ENCODE measurements at regions not wholly inside any gene's neighbourhood (a gene's known extent, or its start where the extent isn't known, plus 50 kb on each side); places are given as distances from the start of the nearest gene placed in this dataset.

GRCh38 chr1:234699795-234700665 is 90.1 kb upstream of the IRF2BP2 start:
- no peak for DNase-seq (ENCODE audit: low read depth in 2 of 2)

GRCh38 chr1:234698686-234699085 is 88.7 kb upstream of the IRF2BP2 start:
- no peak for DNase-seq (ENCODE audit: low read depth in 2 of 2)

DNA sequence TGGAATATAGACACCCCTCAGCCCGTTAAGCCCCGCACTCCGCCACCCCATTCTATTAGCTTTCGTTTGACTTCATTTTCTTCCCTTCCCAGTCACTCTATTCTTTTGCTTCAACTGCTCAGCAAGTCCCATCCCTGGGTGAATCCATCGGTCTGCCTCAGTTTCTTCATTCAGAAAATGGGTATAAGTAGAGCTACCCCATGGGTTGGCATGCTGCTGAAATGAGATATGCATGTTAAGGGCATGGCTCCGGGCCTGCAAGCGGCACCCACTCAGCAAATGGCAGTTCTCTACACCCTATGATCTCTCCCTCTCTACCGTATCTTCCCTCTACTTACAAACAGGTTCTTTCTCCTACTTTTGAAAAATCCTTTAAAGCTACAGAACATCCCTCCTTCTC is 87.8 kb upstream of the IRF2BP2 start:
- DNase-seq (ENCODE audit: low read depth in 2 of 2) = no peak

DNA sequence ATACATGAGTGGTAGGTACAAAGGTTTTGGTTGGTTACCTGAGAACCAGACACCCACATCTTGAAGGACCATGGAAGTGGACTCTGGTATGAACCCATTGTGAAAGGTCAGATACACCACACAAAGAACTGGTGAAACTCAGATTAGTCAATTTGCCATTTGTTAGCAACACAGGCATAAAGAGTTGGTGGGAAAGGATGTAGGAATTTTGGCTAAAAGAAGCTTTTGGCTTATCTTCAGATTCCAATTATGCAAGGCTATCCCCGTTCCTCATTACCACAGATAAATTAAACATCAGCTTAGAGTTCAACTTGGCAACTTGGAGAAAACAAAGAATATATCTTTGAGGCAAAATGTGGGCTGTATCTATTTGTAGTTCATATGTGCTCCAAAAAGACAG is 87.0 kb upstream of the IRF2BP2 start:
- DNase-seq (ENCODE audit: low read depth in 2 of 2) = no peak

GRCh38 chr1:234696148-234696576 is 86.2 kb upstream of the IRF2BP2 start:
- DNase-seq (ENCODE audit: low read depth in 2 of 2) = no peak

GRCh38 chr1:234694661-234695060 is 84.7 kb upstream of the IRF2BP2 start:
- DNase-seq (ENCODE audit: low read depth in 2 of 2) = no peak

DNA sequence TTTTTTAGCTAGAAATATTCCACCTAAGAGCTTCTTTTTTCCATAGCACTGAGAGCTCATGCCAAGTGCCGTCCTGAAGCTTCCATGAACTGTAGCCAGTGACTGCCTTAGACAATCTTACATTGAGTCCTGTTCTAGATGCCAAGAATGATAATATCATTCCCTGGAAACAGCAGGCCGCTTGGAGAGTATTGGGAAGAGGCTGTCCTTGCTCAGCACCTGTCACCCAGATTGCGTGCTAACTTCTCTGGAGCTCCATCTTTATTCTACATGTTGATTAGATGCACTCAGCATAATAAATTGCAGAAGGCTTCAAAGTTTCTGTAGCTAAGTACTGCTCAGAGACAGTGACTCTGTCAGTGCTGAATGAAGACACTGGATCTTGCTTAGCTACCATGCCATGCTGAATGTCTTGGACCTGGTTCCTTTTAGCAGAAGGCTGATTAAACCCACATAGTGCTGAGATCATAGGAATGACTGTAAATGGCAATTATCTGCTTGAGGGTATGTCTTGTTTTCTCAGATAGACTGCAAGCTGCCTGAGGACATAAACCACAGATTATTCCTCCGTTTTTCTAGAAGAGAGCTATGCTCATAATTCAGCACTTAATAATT is 83.1 kb upstream of the IRF2BP2 start:
- DNase-seq (ENCODE audit: low read depth in 2 of 2) = no peak

DNA sequence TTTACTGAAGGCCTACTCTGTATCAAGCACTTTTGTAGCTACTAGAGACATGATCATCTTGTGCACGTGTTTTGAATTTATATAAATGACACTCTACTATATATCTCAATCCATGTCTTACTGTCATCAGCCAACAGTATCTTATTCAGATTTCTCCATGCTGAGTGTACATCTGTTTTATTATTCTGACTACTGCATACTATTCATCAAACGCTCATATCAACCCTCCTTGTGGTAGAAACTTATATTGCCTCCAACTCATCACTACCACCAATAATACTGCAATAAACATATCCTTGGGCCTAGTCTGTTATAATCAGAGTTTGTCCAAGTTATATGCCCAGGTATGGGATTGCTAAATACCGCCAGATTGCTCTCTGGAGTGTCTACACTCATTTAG is 81.6 kb upstream of the IRF2BP2 start:
- DNase-seq (ENCODE audit: low read depth in 2 of 2) = no peak

DNA sequence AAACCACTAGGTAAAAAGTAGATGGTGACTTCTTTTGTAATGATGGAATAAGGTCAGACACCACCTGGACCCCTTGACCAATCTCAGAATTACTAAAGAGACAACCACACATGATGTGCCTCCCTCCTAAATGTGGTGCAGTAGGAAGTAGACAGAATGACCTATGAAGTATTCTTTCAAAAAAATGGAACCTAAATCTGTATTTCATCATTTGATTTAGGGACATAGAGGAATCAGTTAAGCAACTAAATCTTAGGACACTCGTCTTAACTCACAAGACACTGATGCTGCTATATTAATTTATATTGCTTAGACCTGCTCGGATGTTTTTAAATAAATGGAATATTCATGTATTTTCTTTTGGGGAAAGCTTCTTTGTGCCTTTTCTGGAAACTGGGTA is 80.9 kb upstream of the IRF2BP2 start:
- DNase-seq (ENCODE audit: low read depth in 2 of 2) = no peak

DNA sequence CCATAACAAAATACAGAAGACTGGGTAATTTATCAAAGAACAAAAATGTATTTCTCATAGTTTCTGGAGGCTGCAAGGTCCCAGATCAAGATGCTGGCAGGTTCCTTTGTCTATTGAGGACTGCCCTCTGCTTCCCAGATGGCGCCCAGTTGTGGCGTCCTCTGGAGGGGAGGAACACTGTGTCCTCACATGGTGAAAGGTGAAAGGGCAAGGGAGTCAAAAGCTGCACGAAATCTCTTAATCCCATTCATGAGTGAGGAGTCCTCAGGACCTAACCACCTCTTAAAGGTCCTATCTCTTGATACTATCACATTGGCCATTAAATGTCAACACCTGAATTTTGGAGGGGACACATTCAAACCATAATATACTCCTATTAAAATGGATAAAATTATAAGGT is 79.3 kb upstream of the IRF2BP2 start:
- no peak for DNase-seq (ENCODE audit: low read depth in 2 of 2)

GRCh38 chr1:234687011-234687410 is 77.0 kb upstream of the IRF2BP2 start:
- DNase-seq (ENCODE audit: low read depth in 2 of 2) = no peak

GRCh38 chr1:234686035-234686434 is 76.1 kb upstream of the IRF2BP2 start:
- no peak for DNase-seq (ENCODE audit: low read depth in 2 of 2)

- DNase-seq (ENCODE audit: low read depth in 2 of 2) = no peak
Measured at GRCh38 chr1:234684856-234685255, 74.9 kb upstream of the IRF2BP2 start.

DNA sequence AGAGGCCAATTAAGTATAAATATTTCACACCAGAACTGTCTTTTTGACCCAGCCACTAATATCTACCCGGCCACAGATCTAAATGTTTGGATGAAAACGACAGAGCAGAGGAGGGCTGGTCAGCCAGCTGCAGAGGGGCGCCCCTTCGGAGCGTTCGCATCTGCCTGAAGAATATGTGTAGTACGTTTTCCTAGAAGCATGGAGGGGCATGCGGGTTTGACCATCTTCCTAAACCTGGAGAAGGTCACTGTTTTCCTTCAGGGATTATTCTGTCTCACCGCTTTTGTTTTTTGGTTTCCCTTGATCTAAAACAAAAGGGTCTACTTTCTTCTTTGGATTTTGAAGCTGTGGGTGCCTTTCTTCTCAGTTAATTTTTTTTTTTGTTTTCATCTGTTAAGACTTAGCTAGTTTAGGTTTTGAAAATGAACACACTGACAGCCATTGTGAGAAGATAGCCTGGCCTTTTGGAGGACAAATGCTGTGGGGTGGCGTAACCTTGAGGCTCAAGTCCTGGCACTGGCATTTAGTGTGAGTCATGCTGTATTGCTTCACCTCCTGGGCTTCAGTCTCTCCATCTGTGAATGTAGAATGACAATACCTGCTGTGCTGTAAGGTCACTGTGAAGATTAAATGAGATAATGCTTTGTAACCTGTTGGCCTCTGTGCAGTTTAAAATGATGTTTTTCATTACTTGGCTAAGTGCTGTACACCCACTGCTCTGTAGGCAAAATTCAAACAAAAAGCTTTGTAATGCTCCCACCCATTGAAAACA is 74.1 kb upstream of the IRF2BP2 start:
- no peak for DNase-seq (ENCODE audit: low read depth in 2 of 2)

GRCh38 chr1:234683127-234683860 is 73.3 kb upstream of the IRF2BP2 start:
- DNase-seq (ENCODE audit: low read depth in 2 of 2) = no peak

GRCh38 chr1:234681990-234682389 is 72.0 kb upstream of the IRF2BP2 start:
- DNase-seq (ENCODE audit: low read depth in 2 of 2) = no peak

- no peak for DNase-seq (ENCODE audit: low read depth in 2 of 2)
Measured at GRCh38 chr1:234681065-234681464, 71.1 kb upstream of the IRF2BP2 start.

- no peak for DNase-seq (ENCODE audit: low read depth in 2 of 2)
Measured at GRCh38 chr1:234680331-234680904, 70.4 kb upstream of the IRF2BP2 start.

- DNase-seq (ENCODE audit: low read depth in 2 of 2) = peak in 1 of 2 donors; percentile 7
Measured at GRCh38 chr1:234676103-234676594, 66.2 kb upstream of the IRF2BP2 start.

GRCh38 chr1:234675572-234675971 is 65.6 kb upstream of the IRF2BP2 start:
- DNase-seq (ENCODE audit: low read depth in 2 of 2) = no peak

DNA sequence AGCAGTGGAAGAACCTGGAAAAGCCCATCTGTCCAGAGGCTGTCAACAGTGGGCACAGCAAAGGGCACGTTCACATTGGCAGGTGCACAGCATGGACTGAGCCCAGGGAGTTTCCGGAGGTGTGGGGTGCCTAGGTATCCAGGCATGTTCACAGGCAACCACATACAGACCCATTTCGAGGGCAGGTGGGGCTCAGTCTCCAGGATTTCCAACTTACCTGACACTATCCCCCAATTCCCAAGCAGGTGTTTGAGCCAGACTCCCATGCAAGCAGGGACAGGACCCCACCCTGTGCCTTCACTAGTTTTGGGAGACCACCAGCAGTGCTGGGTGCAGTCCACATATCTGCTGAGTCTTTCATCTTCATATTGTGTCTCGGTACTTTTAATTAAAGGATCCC is 65.0 kb upstream of the IRF2BP2 start:
- DNase-seq (ENCODE audit: low read depth in 2 of 2) = no peak

Measured in activated CD8-positive, alpha-beta memory T cell treated with anti-CD3 and anti-CD28 coated beads for 4 hours (primary cell).